ENCODE measurements at regions not wholly inside any gene's neighbourhood (a gene's known extent, or its start where the extent isn't known, plus 50 kb on each side); places are given as distances from the start of the nearest gene placed in this dataset.

DNA sequence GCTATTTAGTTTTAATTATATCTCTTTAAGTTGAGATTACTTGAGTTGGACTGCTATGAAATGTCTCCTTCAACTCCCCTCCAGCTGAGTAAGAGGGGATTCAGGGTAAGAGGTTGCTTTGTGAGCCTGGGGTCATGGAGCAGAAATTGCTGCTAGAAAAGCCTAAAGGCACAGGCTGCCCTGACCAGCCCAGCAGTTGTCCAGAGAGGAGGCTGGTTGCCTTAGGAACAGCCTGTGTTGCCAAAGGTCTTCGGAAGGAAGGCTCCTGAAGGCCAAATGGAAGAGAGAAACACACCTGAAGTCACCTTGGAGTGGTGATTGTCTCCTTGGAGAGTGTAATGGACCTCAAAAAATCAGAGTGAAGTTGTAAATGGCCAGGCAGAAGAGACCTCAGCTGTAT lies 235.5 kb upstream of the PDE3A start:
- H3K56ac ChIP-seq (ENCODE audit: extremely low read depth, insufficient read depth, low read length): no peak overlapping the region
- in situ Hi-C loops (cut with MboI; ENCODE audit: low sequenced_read_pairs): no loop called here
- CTCF ChIA-PET: no interaction called here

More for the DNA sequence above, 235.5 kb upstream of the PDE3A start:
- no CpG with 5 or more reads among the region's 1 CpG for WGBS, 2 experiments (ENCODE audit: extremely low coverage in 2 of 2, insufficient read length in 1 of 2)
- TF ChIP-seq POLR2A (IDR thresholded peaks at IDR 0.05; ENCODE audit: low read depth, low read length) (no peak), MAZ (IDR thresholded peaks at IDR 0.05; ENCODE audit: borderline replicate concordance, low read depth, low read length) (no peak), BHLHE40 (IDR thresholded peaks at IDR 0.05; ENCODE audit: low read depth, low read length) (no peak), MXI1 (IDR thresholded peaks at IDR 0.05; ENCODE audit: borderline replicate concordance, low read depth, low read length) (no peak), CHD1 (IDR thresholded peaks at IDR 0.05; ENCODE audit: low read depth, low read length) (no peak), CEBPB (IDR thresholded peaks at IDR 0.05; ENCODE audit: low read depth, low read length) (no peak), RCOR1 (IDR thresholded peaks at IDR 0.05; ENCODE audit: insufficient replicate concordance, low read length) (no peak), NFE2L2 (IDR thresholded peaks at IDR 0.05; ENCODE audit: low read depth, low read length) (no peak), FOS (IDR thresholded peaks at IDR 0.05; ENCODE audit: low read depth, low read length) (no peak), SMC3 (IDR thresholded peaks at IDR 0.05; ENCODE audit: low read depth, low read length) (no peak), RFX5 (IDR thresholded peaks at IDR 0.05; ENCODE audit: low read depth, low read length) (no peak), MAFK (IDR thresholded peaks at IDR 0.05; ENCODE audit: low read depth, low read length) (no peak), RAD21 (IDR thresholded peaks at IDR 0.05; ENCODE audit: low read length) (no peak)
- TF ChIP-seq, protein P1, sequence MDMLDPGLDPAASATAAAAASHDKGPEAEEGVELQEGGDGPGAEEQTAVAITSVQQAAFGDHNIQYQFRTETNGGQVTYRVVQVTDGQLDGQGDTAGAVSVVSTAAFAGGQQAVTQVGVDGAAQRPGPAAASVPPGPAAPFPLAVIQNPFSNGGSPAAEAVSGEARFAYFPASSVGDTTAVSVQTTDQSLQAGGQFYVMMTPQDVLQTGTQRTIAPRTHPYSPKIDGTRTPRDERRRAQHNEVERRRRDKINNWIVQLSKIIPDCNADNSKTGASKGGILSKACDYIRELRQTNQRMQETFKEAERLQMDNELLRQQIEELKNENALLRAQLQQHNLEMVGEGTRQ (IDR thresholded peaks at IDR 0.05; ENCODE audit: low read depth, low read length): no peak
- TF ChIP-seq, protein P2, sequence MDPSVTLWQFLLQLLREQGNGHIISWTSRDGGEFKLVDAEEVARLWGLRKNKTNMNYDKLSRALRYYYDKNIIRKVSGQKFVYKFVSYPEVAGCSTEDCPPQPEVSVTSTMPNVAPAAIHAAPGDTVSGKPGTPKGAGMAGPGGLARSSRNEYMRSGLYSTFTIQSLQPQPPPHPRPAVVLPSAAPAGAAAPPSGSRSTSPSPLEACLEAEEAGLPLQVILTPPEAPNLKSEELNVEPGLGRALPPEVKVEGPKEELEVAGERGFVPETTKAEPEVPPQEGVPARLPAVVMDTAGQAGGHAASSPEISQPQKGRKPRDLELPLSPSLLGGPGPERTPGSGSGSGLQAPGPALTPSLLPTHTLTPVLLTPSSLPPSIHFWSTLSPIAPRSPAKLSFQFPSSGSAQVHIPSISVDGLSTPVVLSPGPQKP (IDR thresholded peaks at IDR 0.05; ENCODE audit: borderline replicate concordance, low read depth, low read length): no peak
- TF ChIP-seq, protein P3, sequence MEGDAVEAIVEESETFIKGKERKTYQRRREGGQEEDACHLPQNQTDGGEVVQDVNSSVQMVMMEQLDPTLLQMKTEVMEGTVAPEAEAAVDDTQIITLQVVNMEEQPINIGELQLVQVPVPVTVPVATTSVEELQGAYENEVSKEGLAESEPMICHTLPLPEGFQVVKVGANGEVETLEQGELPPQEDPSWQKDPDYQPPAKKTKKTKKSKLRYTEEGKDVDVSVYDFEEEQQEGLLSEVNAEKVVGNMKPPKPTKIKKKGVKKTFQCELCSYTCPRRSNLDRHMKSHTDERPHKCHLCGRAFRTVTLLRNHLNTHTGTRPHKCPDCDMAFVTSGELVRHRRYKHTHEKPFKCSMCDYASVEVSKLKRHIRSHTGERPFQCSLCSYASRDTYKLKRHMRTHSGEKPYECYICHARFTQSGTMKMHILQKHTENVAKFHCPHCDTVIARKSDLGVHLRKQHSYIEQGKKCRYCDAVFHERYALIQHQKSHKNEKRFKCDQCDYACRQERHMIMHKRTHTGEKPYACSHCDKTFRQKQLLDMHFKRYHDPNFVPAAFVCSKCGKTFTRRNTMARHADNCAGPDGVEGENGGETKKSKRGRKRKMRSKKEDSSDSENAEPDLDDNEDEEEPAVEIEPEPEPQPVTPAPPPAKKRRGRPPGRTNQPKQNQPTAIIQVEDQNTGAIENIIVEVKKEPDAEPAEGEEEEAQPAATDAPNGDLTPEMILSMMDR (conservative IDR thresholded peaks at IDR 0.05; ENCODE audit: low read depth, low read length): no peak
- no peak overlapping the region for H4K5ac ChIP-seq (ENCODE audit: low read depth, low read length)
- H3K18ac ChIP-seq (ENCODE audit: low read depth, low read length): no peak overlapping the region
- ATAC-seq (ENCODE audit: low read depth) (no peak), DNase-seq (no peak)
- no peak overlapping the region for H3K23ac ChIP-seq (ENCODE audit: low read depth, low read length)
- no peak overlapping the region for H2AK9ac ChIP-seq (replicated peaks; ENCODE audit: low read depth, low read length, poor library complexity)
- no peaks in the 10 kb centered on the region for H3K27me3 ChIP-seq (ENCODE audit: control insufficient read depth, insufficient read depth, low read length)
- no peaks in the 10 kb centered on the region for H4K20me1 ChIP-seq (ENCODE audit: insufficient read depth, low read length)
- intact Hi-C loops (cut with micrococcal nuclease): no loop called here
- H3K9me1 ChIP-seq (ENCODE audit: insufficient read depth, low read length): no peaks in the 10 kb centered on the region
- no peaks in the 10 kb centered on the region for H3K4me1 ChIP-seq (ENCODE audit: control insufficient read depth, insufficient read depth, low read length)
- H2BK15ac ChIP-seq (ENCODE audit: low read depth, low read length): no peak overlapping the region
- H2AFZ ChIP-seq (replicated peaks; ENCODE audit: low read length, poor library complexity): peak overlapping the region; percentile 49
- no peak overlapping the region for H3K4me3 ChIP-seq (ENCODE audit: insufficient read depth, low read depth, low read length)
- no TSS peak for BruUV-seq (replicated peaks)
- no peaks in the 10 kb centered on the region for H3K36me3 ChIP-seq (ENCODE audit: control insufficient read depth, insufficient read depth, low read length)
- no peak overlapping the region for H3K27ac ChIP-seq (ENCODE audit: insufficient read depth, low read length)
- no peak overlapping the region; the same call in 1 of the 2 replicates for H2BK120ac ChIP-seq (ENCODE audit: low read depth, low read length)
- no peak overlapping the region for H3K4ac ChIP-seq (ENCODE audit: low read depth, low read length)
- no peak overlapping the region for H2BK20ac ChIP-seq (ENCODE audit: low read depth, low read length)
- H4K91ac ChIP-seq (ENCODE audit: insufficient read depth, low read depth, low read length): no peak overlapping the region
- H3K79me1 ChIP-seq (ENCODE audit: low read depth in 1 of 2, low read length in 2 of 2): no peaks in the 10 kb centered on the region
- no peak overlapping the region for H3K9ac ChIP-seq (ENCODE audit: low read depth, low read length)
- H2BK5ac ChIP-seq (ENCODE audit: low read depth, low read length, poor library complexity, severe bottlenecking): no peak overlapping the region
- POLR2A ChIA-PET (ENCODE audit: unreplicated experiment): no interaction called here
- H3K9me3 ChIP-seq (ENCODE audit: control insufficient read depth, insufficient read depth, low read length): no peaks in the 10 kb centered on the region
- no peak overlapping the region for H3K14ac ChIP-seq (replicated peaks; ENCODE audit: low read depth, low read length)
- H3K4me2 ChIP-seq (ENCODE audit: low read depth, low read length): no peak overlapping the region
- dilution Hi-C loops (cut with HindIII; ENCODE audit: low sequenced_read_pairs, unreplicated experiment): no loop called here
- H4K8ac ChIP-seq (ENCODE audit: low read depth in 2 of 2, low read length in 2 of 2): no peak overlapping the region
- no peak overlapping the region for H2AK5ac ChIP-seq (ENCODE audit: low read depth, low read length)
